ENCODE measurements at regions not wholly inside any gene's neighbourhood (a gene's known extent, or its start where the extent isn't known, plus 50 kb on each side); places are given as distances from the start of the nearest gene placed in this dataset.
A peak's percentile ranks its signal among the peaks of the same experiment; 100 is the strongest.

DNA sequence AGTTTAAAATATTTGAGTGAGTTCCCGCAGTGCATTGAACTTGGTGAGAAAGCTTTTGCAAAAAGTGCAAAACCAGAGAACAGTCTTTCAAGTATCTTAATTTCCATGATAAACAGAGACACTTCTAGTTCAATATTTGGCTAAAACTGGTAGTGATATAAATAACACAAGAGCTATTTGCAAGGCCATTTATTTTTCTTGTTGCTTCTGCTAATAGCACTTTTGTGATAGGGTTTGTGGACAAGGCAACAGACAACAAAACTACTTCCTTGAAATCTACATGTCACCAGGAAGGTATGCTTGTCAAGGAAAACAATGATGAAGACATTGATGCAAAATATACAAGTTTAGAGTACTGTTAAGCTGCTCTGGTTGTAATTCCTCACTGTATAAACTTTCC, 1225.1 kb downstream of the OTOL1 start:
- intact Hi-C loops (cut with micrococcal nuclease) = no loop called here
- no peak for ATAC-seq
- Histone ChIP-seq H3K27me3 (ENCODE audit: insufficient read depth, low read length) (no peaks in the 10 kb centered on the region), H3K4me3 (replicated peaks in 1 of 2; ENCODE audit: low read depth in 1 of 2, low read length in 2 of 2) (no peak overlapping the region), H3K79me2 (ENCODE audit: insufficient read depth, low read length) (no peaks in the 10 kb centered on the region), H3K36me3 (ENCODE audit: control insufficient read depth in 1 of 2, insufficient read depth in 2 of 2, low read length in 2 of 2) (no peaks in the 10 kb centered on the region), H3K4me1 (ENCODE audit: control insufficient read depth in 1 of 2, insufficient read depth in 2 of 2, low read length in 2 of 2) (peaks cover 5 to 9% of the 10 kb centered on the region in 2 experiments; a peak in 3 of 4 replicates), H3K27ac (ENCODE audit: low read depth, low read length) (no peak overlapping the region), H3K9me2 (ENCODE audit: insufficient read depth) (no peaks in the 10 kb centered on the region), H3K9ac (ENCODE audit: low read length) (no peak overlapping the region), H3K9me3 (ENCODE audit: control insufficient read depth in 1 of 2, insufficient read depth in 1 of 2, low read depth in 1 of 2, low read length in 2 of 2) (no peaks in the 10 kb centered on the region), H2AFZ (ENCODE audit: low read depth, low read length, poor library complexity, severe bottlenecking) (peak overlapping the region; percentile 22), H3K4me2 (ENCODE audit: low read length) (no peak overlapping the region), H4K20me1 (ENCODE audit: insufficient read depth) (no peaks in the 10 kb centered on the region)
- no TSS peak for BruUV-seq (replicated peaks)
- RAD21 ChIA-PET (ENCODE audit: low non-redundant PET in 1 of 2, low total read pairs in 2 of 2, uncharacterized antibody in 2 of 2, unreplicated experiment in 2 of 2) = no interaction called here
- CTCF ChIA-PET = no interaction called here
- POLR2A ChIA-PET = no interaction called here
- TF ChIP-seq POLR2A (IDR thresholded peaks at IDR 0.05; ENCODE audit: borderline replicate concordance, extremely low read depth, insufficient read depth, insufficient read length) (no peak), SP1 (IDR thresholded peaks at IDR 0.05; ENCODE audit: low read depth) (no peak), CEBPB (IDR thresholded peaks at IDR 0.05; ENCODE audit: low read depth) (no peak), EZH2phosphoT487 (IDR thresholded peaks at IDR 0.05; ENCODE audit: borderline replicate concordance) (no peak)
- no peak for DNase-seq (ENCODE audit: low read depth, low spot score)

DNA sequence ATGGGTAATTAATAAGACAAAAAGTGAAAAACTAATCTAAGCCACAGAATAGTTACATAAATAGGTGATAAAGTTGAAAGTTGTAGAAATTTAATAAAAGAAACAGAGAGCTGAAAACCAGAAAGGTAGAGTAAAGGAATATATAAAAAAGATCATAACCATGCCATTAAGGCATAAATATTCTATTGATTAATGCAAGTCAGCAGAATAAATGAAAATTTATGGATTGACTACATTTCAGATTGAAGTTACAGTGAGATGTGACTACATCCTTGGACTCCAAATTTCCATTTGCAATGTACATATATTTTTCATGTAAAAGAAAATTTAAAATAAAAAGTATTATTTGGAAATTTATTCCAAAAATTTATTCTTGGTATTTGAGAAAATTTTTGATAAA, 1225.7 kb downstream of the OTOL1 start:
- DNase-seq (ENCODE audit: low read depth, low spot score) (no peak), ATAC-seq (no peak)
- ChIA-PET CTCF (no interaction called here), POLR2A (no interaction called here), RAD21 (ENCODE audit: low non-redundant PET in 1 of 2, low total read pairs in 2 of 2, uncharacterized antibody in 2 of 2, unreplicated experiment in 2 of 2) (no interaction called here)
- H3K79me2 ChIP-seq (ENCODE audit: insufficient read depth, low read length) = no peaks in the 10 kb centered on the region
- no peaks in the 10 kb centered on the region for H3K27me3 ChIP-seq (ENCODE audit: insufficient read depth, low read length)
- TF ChIP-seq JUND (IDR thresholded peaks at IDR 0.05) (no peak), EZH2phosphoT487 (IDR thresholded peaks at IDR 0.05; ENCODE audit: borderline replicate concordance) (no peak), SP1 (IDR thresholded peaks at IDR 0.05; ENCODE audit: low read depth) (no peak), CEBPB (IDR thresholded peaks at IDR 0.05; ENCODE audit: low read depth) (no peak), ZNF274 (IDR thresholded peaks at IDR 0.05; ENCODE audit: low read depth, low read length) (no peak), YY1 (IDR thresholded peaks at IDR 0.05; ENCODE audit: extremely low read depth, insufficient replicate concordance, low read depth, low read length) (no peak), SRF (IDR thresholded peaks at IDR 0.05; ENCODE audit: low read depth) (no peak), RAD21 (IDR thresholded peaks at IDR 0.05; ENCODE audit: low read depth) (no peak), EZH2 (IDR thresholded peaks at IDR 0.05) (no peak), CBX3 (IDR thresholded peaks at IDR 0.05; ENCODE audit: low read depth) (no peak), FOSL1 (IDR thresholded peaks at IDR 0.05; ENCODE audit: low read depth) (no peak)
- TF ChIP-seq, protein P1, sequence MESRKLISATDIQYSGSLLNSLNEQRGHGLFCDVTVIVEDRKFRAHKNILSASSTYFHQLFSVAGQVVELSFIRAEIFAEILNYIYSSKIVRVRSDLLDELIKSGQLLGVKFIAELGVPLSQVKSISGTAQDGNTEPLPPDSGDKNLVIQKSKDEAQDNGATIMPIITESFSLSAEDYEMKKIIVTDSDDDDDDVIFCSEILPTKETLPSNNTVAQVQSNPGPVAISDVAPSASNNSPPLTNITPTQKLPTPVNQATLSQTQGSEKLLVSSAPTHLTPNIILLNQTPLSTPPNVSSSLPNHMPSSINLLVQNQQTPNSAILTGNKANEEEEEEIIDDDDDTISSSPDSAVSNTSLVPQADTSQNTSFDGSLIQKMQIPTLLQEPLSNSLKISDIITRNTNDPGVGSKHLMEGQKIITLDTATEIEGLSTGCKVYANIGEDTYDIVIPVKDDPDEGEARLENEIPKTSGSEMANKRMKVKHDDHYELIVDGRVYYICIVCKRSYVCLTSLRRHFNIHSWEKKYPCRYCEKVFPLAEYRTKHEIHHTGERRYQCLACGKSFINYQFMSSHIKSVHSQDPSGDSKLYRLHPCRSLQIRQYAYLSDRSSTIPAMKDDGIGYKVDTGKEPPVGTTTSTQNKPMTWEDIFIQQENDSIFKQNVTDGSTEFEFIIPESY (IDR thresholded peaks at IDR 0.05; ENCODE audit: extremely low read depth, insufficient replicate concordance, low read length) = no peak
- TF ChIP-seq, protein P2, sequence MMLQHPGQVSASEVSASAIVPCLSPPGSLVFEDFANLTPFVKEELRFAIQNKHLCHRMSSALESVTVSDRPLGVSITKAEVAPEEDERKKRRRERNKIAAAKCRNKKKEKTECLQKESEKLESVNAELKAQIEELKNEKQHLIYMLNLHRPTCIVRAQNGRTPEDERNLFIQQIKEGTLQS (IDR thresholded peaks at IDR 0.05) = no peak
- TF ChIP-seq, protein P3, sequence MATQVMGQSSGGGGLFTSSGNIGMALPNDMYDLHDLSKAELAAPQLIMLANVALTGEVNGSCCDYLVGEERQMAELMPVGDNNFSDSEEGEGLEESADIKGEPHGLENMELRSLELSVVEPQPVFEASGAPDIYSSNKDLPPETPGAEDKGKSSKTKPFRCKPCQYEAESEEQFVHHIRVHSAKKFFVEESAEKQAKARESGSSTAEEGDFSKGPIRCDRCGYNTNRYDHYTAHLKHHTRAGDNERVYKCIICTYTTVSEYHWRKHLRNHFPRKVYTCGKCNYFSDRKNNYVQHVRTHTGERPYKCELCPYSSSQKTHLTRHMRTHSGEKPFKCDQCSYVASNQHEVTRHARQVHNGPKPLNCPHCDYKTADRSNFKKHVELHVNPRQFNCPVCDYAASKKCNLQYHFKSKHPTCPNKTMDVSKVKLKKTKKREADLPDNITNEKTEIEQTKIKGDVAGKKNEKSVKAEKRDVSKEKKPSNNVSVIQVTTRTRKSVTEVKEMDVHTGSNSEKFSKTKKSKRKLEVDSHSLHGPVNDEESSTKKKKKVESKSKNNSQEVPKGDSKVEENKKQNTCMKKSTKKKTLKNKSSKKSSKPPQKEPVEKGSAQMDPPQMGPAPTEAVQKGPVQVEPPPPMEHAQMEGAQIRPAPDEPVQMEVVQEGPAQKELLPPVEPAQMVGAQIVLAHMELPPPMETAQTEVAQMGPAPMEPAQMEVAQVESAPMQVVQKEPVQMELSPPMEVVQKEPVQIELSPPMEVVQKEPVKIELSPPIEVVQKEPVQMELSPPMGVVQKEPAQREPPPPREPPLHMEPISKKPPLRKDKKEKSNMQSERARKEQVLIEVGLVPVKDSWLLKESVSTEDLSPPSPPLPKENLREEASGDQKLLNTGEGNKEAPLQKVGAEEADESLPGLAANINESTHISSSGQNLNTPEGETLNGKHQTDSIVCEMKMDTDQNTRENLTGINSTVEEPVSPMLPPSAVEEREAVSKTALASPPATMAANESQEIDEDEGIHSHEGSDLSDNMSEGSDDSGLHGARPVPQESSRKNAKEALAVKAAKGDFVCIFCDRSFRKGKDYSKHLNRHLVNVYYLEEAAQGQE (IDR thresholded peaks at IDR 0.05; ENCODE audit: low read depth) = no peak
- no peak overlapping the region for H3K4me3 ChIP-seq (replicated peaks in 1 of 2; ENCODE audit: low read depth in 1 of 2, low read length in 2 of 2)
- BruUV-seq (replicated peaks) = no TSS peak
- H3K36me3 ChIP-seq (ENCODE audit: control insufficient read depth in 1 of 2, insufficient read depth in 2 of 2, low read length in 2 of 2) = no peaks in the 10 kb centered on the region
- no peak overlapping the region for H3K27ac ChIP-seq (ENCODE audit: low read depth, low read length)
- H3K9me3 ChIP-seq (ENCODE audit: control insufficient read depth in 1 of 2, insufficient read depth in 1 of 2, low read depth in 1 of 2, low read length in 2 of 2) = no peaks in the 10 kb centered on the region
- no peaks in the 10 kb centered on the region for H3K9me2 ChIP-seq (ENCODE audit: insufficient read depth)
- H3K9ac ChIP-seq (ENCODE audit: low read length) = no peak overlapping the region
- no peaks in the 10 kb centered on the region for H4K20me1 ChIP-seq (ENCODE audit: insufficient read depth)
- intact Hi-C loops (cut with micrococcal nuclease) = no loop called here
- H3K4me1 ChIP-seq (ENCODE audit: control insufficient read depth in 1 of 2, insufficient read depth in 2 of 2, low read length in 2 of 2) = peaks cover 5 to 9% of the 10 kb centered on the region in 2 experiments; a peak in 3 of 4 replicates
- no peak overlapping the region for H2AFZ ChIP-seq (ENCODE audit: low read depth, low read length, poor library complexity, severe bottlenecking)
- H3K4me2 ChIP-seq (ENCODE audit: low read length) = no peak overlapping the region

Measured in HCT116 (cell line).